PFSK-1 (cell line): ENCODE measurements at regions not wholly inside any gene's neighbourhood (a gene's known extent, or its start where the extent isn't known, plus 50 kb on each side); places are given as distances from the start of the nearest gene placed in this dataset.

Experiments
- POLR2AphosphoS5 ChIP-seq: IDR thresholded peaks from 2 replicates; pipeline ENCODE4 v1.6.1; 2012; ENCODE audit warnings: low read depth, mild to moderate bottlenecking, control low read depth, low read length, moderate library complexity
- REST ChIP-seq, 2 experiments: IDR thresholded peaks; 2 replicates each; pipeline versions ENCODE4 v1.6.1 to v1.8.0; 2011 to 2012; ENCODE audit warnings: low read depth in 2 of 2, low read length in 2 of 2, control low read depth in 1 of 2, inconsistent platforms in 1 of 2, mild to moderate bottlenecking in 1 of 2, moderate library complexity in 1 of 2; ENCODE audit not compliant: insufficient read depth in 1 of 2
- SIN3A ChIP-seq: IDR thresholded peaks from 2 replicates; pipeline ENCODE4 v1.6.1; 2012; ENCODE audit warnings: mild to moderate bottlenecking, low read length, moderate library complexity, borderline replicate concordance; ENCODE audit not compliant: insufficient read depth

GRCh38 chr3:153287017-153287416 lies 125.0 kb downstream of the RAP2B start:
- TF ChIP-seq POLR2AphosphoS5, result no peak
- TF ChIP-seq REST (IDR thresholded peaks at IDR 0.05; ENCODE audit: insufficient read depth in 1 of 2, low read depth in 2 of 2, low read length in 2 of 2), result no peak
- TF ChIP-seq SIN3A, result no peak
